Astrocyte (in vitro differentiated cells and primary cell): ENCODE measurements at regions not wholly inside any gene's neighbourhood (a gene's known extent, or its start where the extent isn't known, plus 50 kb on each side); places are given as distances from the start of the nearest gene placed in this dataset.

Source experiments
- DNase-seq: peaks from one replicate; pipeline ENCODE4 v3.0.0-alpha.2; 2010; ENCODE audit warnings: low read depth
- FAIRE-seq: peaks from 2 replicates; lab custom pipeline; 2011; peaks lifted over from hg19 to GRCh38; lab: Jason Lieb, UNC
- H2AFZ ChIP-seq: 2 replicates; pipeline ENCODE4 v1.6.0; 2012; ENCODE audit warnings: low read depth, low read length, inconsistent platforms
- H3K27ac ChIP-seq: 2 replicates; pipeline ENCODE4 v1.5.1; 2011; ENCODE audit warnings: low read depth, low read length, inconsistent platforms
- H3K27me3 ChIP-seq: 2 replicates; pipeline ENCODE4 v1.6.0; 2011; ENCODE audit warnings: low read length, inconsistent platforms; ENCODE audit not compliant: insufficient read depth
- H3K36me3 ChIP-seq: 2 replicates; pipeline ENCODE4 v1.5.1; 2011; ENCODE audit warnings: low read length, inconsistent platforms; ENCODE audit not compliant: insufficient read depth
- H3K4me1 ChIP-seq: 2 replicates; pipeline ENCODE4 v1.5.1; 2011; ENCODE audit warnings: low read length, inconsistent platforms; ENCODE audit not compliant: insufficient read depth
- H3K4me2 ChIP-seq: 2 replicates; pipeline ENCODE4 v1.6.0; 2012; ENCODE audit warnings: low read length, inconsistent platforms
- H3K4me3 ChIP-seq: 2 replicates; pipeline ENCODE4 v1.5.1; 2011; ENCODE audit warnings: low read depth, mild to moderate bottlenecking, low read length, inconsistent platforms; ENCODE audit not compliant: insufficient read depth
- H3K79me2 ChIP-seq: 2 replicates; pipeline ENCODE4 v1.6.0; 2012; ENCODE audit warnings: mild to moderate bottlenecking, low read length, inconsistent platforms; ENCODE audit not compliant: insufficient read depth
- H3K9ac ChIP-seq: 2 replicates; pipeline ENCODE4 v1.6.0; 2012; ENCODE audit warnings: mild to moderate bottlenecking, low read length, inconsistent platforms
- H3K9me3 ChIP-seq: 2 replicates; pipeline ENCODE4 v1.5.1; 2012; ENCODE audit warnings: low read depth, mild to moderate bottlenecking, low read length, inconsistent platforms; ENCODE audit not compliant: insufficient read depth
- H4K20me1 ChIP-seq: 2 replicates; pipeline ENCODE4 v1.6.0; 2012; ENCODE audit warnings: low read length, inconsistent platforms; ENCODE audit not compliant: insufficient read depth
- H3K27ac Mint-ChIP-seq: one replicate; pipeline ENCODE4 v1.8.0; 2021; ENCODE audit warnings: mild to moderate bottlenecking, mixed read lengths; ENCODE audit not compliant: unreplicated experiment
- H3K27me3 Mint-ChIP-seq: one replicate; pipeline ENCODE4 v1.8.0; 2021; ENCODE audit warnings: low read depth, mixed read lengths; ENCODE audit not compliant: unreplicated experiment
- H3K36me3 Mint-ChIP-seq: one replicate; pipeline ENCODE4 v1.8.0; 2021; ENCODE audit warnings: low read depth, mixed read lengths; ENCODE audit not compliant: unreplicated experiment
- H3K4me1 Mint-ChIP-seq: one replicate; pipeline ENCODE4 v1.8.0; 2021; ENCODE audit warnings: low read depth, mixed read lengths; ENCODE audit not compliant: unreplicated experiment
- H3K4me3 Mint-ChIP-seq: one replicate; pipeline ENCODE4 v1.8.0; 2021; ENCODE audit warnings: mild to moderate bottlenecking, moderate library complexity, mixed read lengths; ENCODE audit not compliant: unreplicated experiment
- H3K9me3 Mint-ChIP-seq: one replicate; pipeline ENCODE4 v1.8.0; 2021; ENCODE audit warnings: mild to moderate bottlenecking, mixed read lengths; ENCODE audit not compliant: unreplicated experiment
- EZH2 ChIP-seq: IDR thresholded peaks from 2 replicates; pipeline ENCODE4 v1.6.1; 2012; ENCODE audit warnings: mild to moderate bottlenecking, low read length, inconsistent platforms; ENCODE audit not compliant: insufficient read depth
- TF ChIP-seq, protein P1 (sequence below): IDR thresholded peaks from 2 replicates; pipeline ENCODE4 v1.5.1; 2011; ENCODE audit warnings: low read depth, mild to moderate bottlenecking, inconsistent platforms, low read length, moderate library complexity; ENCODE audit not compliant: insufficient read depth

DNA sequence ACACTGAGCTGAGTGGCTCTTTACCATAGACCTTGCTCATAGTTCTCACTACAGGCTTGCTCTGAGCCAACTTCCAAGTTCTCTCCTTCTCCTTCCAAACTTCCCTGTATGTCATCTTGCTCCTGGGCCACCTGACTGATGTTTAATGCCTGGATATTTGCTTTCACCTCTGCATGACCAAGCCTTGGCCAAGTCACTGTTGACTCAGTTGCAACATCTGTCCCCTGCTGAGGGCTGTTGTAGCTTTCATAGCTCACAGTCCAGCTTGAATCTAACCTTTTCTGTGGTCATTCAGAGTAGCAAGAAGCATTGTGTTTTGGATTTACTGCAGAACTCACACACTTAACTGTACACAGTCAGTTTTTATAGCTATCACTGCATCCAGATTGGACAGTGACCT, 171.8 kb upstream of the ROPN1 start:
- Histone ChIP-seq H3K4me3 (no peak overlapping the region), H3K9me3 (no peaks in the 10 kb centered on the region), H3K27ac (no peak overlapping the region), H3K4me2 (no peak overlapping the region), H3K4me1 (no peaks in the 10 kb centered on the region), H3K79me2 (no peaks in the 10 kb centered on the region), H3K9ac (no peak overlapping the region), H3K27me3 (no peaks in the 10 kb centered on the region), H2AFZ (no peak overlapping the region), H4K20me1 (peaks cover 28% of the 10 kb centered on the region), H3K36me3 (no peaks in the 10 kb centered on the region)
- H3K27ac Mint-ChIP-seq = no peak overlapping the region
- H3K36me3 Mint-ChIP-seq = peaks cover 6% of the 10 kb centered on the region
- FAIRE-seq = no peak
- no peaks in the 10 kb centered on the region for H3K9me3 Mint-ChIP-seq
- no peak overlapping the region for H3K4me3 Mint-ChIP-seq
- no peaks in the 10 kb centered on the region for H3K4me1 Mint-ChIP-seq
- no peak for DNase-seq
- TF ChIP-seq, protein P1, sequence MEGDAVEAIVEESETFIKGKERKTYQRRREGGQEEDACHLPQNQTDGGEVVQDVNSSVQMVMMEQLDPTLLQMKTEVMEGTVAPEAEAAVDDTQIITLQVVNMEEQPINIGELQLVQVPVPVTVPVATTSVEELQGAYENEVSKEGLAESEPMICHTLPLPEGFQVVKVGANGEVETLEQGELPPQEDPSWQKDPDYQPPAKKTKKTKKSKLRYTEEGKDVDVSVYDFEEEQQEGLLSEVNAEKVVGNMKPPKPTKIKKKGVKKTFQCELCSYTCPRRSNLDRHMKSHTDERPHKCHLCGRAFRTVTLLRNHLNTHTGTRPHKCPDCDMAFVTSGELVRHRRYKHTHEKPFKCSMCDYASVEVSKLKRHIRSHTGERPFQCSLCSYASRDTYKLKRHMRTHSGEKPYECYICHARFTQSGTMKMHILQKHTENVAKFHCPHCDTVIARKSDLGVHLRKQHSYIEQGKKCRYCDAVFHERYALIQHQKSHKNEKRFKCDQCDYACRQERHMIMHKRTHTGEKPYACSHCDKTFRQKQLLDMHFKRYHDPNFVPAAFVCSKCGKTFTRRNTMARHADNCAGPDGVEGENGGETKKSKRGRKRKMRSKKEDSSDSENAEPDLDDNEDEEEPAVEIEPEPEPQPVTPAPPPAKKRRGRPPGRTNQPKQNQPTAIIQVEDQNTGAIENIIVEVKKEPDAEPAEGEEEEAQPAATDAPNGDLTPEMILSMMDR = no peak
- no peak for TF ChIP-seq EZH2
- no peaks in the 10 kb centered on the region for H3K27me3 Mint-ChIP-seq

DNA sequence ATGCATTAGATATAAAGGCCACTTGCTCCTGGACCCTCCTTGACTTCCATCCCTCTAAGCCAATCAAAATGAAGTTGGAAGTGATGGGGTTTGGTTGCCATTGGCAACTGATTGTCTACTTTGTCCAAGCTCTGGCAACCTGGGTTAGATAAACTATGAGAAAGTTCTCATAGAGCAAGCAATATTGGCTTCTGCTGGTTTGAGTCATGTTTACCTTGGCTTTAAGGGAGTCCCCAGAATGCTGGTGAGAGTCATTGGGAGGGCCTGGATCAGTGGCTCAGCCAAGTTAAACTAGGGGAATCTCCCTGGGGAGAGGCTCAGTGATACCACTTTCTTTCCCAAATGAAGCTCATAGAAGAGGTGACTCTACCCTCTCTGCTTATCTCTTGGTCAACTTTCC, 176.3 kb upstream of the ROPN1 start:
- H3K4me1 ChIP-seq = no peaks in the 10 kb centered on the region
- peaks cover 2% of the 10 kb centered on the region for H3K9me3 Mint-ChIP-seq
- TF ChIP-seq EZH2 = no peak
- TF ChIP-seq, protein P1 = no peak
- DNase-seq = peak; percentile 72
- H3K4me1 Mint-ChIP-seq = no peaks in the 10 kb centered on the region
- no peak overlapping the region for H3K9ac ChIP-seq
- no peak overlapping the region for H2AFZ ChIP-seq
- H4K20me1 ChIP-seq = peaks cover 31% of the 10 kb centered on the region
- no peaks in the 10 kb centered on the region for H3K36me3 ChIP-seq
- H3K27me3 Mint-ChIP-seq = peaks cover 3% of the 10 kb centered on the region
- no peak overlapping the region for H3K4me3 Mint-ChIP-seq
- no peaks in the 10 kb centered on the region for H3K9me3 ChIP-seq
- H3K4me2 ChIP-seq = no peak overlapping the region
- peaks cover 3% of the 10 kb centered on the region for H3K36me3 Mint-ChIP-seq
- H3K79me2 ChIP-seq = no peaks in the 10 kb centered on the region
- H3K27ac ChIP-seq = no peak overlapping the region
- no peak for FAIRE-seq
- H3K27ac Mint-ChIP-seq = no peak overlapping the region
- H3K4me3 ChIP-seq = no peak overlapping the region
- no peaks in the 10 kb centered on the region for H3K27me3 ChIP-seq

DNA sequence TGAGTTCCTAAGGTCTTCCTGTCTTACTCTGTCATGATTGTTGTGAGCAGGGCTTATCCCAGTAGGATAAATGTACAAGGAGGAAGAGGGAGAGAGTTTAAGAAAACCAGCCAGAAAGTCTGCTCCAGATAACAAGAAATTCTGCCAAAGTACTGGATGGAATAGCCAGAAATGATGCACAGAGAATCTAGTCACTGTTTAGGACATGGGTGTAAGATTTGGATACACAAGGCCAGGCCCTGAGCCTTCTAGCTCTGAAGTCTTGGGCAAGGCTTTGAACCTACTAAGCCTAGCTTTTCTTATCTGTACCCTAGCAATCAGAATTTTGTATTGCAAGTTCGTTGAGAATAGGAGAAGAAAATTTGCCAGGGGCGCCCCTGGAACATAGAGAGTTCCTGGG, 180.4 kb upstream of the ROPN1 start:
- Mint-ChIP-seq H3K4me3 (no peak overlapping the region), H3K27ac (no peak overlapping the region), H3K36me3 (peaks cover 8% of the 10 kb centered on the region), H3K4me1 (no peaks in the 10 kb centered on the region), H3K9me3 (peaks cover 5% of the 10 kb centered on the region), H3K27me3 (peaks cover 5% of the 10 kb centered on the region)
- FAIRE-seq = no peak
- no peaks in the 10 kb centered on the region for H3K4me1 ChIP-seq
- no peak overlapping the region for H2AFZ ChIP-seq
- peaks cover 28% of the 10 kb centered on the region for H4K20me1 ChIP-seq
- H3K27ac ChIP-seq = no peak overlapping the region
- no peak overlapping the region for H3K4me2 ChIP-seq
- H3K79me2 ChIP-seq = no peaks in the 10 kb centered on the region
- H3K36me3 ChIP-seq = no peaks in the 10 kb centered on the region
- TF ChIP-seq, protein P1 = no peak
- TF ChIP-seq EZH2 = no peak
- H3K27me3 ChIP-seq = no peaks in the 10 kb centered on the region
- no peaks in the 10 kb centered on the region for H3K9me3 ChIP-seq
- H3K9ac ChIP-seq = no peak overlapping the region
- H3K4me3 ChIP-seq = no peak overlapping the region
- no peak for DNase-seq
